DND-41 (cell line): ENCODE measurements at regions not wholly inside any gene's neighbourhood (a gene's known extent, or its start where the extent isn't known, plus 50 kb on each side); places are given as distances from the start of the nearest gene placed in this dataset.

Source experiments
- CTCF ChIP-seq: IDR thresholded peaks from 2 replicates; pipeline ENCODE4 v1.5.1; 2012; ENCODE audit warnings: borderline replicate concordance, low read length, moderate library complexity, mild to moderate bottlenecking; ENCODE audit not compliant: poor library complexity, severe bottlenecking; ENCODE audit errors: extremely low read depth
- EZH2 ChIP-seq: IDR thresholded peaks from 3 replicates; pipeline ENCODE4 v1.6.1; 2012; ENCODE audit warnings: borderline replicate concordance, low read depth, mild to moderate bottlenecking, moderate library complexity, low read length, inconsistent platforms; ENCODE audit not compliant: severe bottlenecking

GRCh38 chr1:29450591-29450990, 214.3 kb downstream of the PTPRU start:
- no peak for TF ChIP-seq EZH2
- no peak for TF ChIP-seq CTCF
